HG03108 (cell line): ENCODE measurements at regions not wholly inside any gene's neighbourhood (a gene's known extent, or its start where the extent isn't known, plus 50 kb on each side); places are given as distances from the start of the nearest gene placed in this dataset.
"Not testable (repeated sequence)": the region's sequence is repeated elsewhere in the genome, so short reads cannot be mapped to it uniquely, and the experiment has no call there.

Source experiments
- ATAC-seq: cut with Tn5 transposase; IDR thresholded peaks from one replicate; pipeline ENCODE4 v1.9.1; 2021; ENCODE audit warnings: moderate library complexity; ENCODE audit not compliant: unreplicated experiment

DNA sequence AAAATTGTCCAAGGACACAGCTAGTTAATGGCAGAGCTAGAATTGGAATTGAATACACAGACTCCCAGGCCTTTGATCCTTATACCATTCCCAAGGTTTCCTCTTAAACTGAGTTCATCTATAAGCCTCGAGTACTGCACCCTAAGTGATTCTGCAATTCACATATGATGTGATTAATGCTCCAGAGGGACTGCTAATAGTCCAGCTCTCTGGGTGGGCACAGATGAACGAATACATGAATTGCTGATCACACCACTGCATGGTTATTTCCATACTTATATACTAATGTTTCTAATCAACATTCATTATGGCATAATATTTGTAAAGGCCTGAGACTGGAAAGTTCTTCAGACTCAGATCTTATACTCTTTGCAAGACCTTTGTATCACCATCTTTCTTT, 101.8 kb downstream of the NUFIP1 start:
- ATAC-seq = no peak

GRCh38 chr13:44884076-44884729, 105.1 kb downstream of the NUFIP1 start:
- no peak for ATAC-seq

DNA sequence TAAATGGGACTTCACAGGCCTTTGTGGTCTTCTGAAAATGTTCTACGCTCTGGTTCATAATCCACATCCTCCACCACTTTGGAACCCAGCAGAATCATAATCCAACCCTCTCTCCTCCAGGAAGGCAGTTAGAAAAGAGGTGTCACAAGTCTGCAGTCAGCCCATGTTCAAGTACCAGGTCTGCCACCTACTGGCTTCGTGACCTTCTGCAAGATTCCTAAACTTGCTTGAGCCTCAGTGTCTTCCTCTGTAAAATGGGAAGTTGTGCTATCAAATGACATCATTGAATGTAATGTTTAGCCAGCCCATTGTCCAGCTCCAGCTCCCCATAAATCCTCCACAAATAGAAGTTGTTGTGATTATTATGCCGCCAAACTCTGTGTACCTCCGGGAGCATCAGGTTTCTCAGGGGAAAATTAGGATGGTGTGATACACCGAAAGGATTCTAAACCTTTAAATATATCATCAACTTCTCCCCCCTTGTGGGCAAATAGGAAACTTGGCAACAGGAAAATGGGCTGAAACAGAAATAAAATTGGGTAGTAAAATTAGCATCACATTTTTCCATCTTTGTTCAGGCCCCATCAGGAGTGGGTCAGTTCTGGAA, 109.7 kb downstream of the NUFIP1 start:
- ATAC-seq = no peak

- no peak for ATAC-seq
Observed at GRCh38 chr13:44876782-44877324, 112.4 kb downstream of the NUFIP1 start.

DNA sequence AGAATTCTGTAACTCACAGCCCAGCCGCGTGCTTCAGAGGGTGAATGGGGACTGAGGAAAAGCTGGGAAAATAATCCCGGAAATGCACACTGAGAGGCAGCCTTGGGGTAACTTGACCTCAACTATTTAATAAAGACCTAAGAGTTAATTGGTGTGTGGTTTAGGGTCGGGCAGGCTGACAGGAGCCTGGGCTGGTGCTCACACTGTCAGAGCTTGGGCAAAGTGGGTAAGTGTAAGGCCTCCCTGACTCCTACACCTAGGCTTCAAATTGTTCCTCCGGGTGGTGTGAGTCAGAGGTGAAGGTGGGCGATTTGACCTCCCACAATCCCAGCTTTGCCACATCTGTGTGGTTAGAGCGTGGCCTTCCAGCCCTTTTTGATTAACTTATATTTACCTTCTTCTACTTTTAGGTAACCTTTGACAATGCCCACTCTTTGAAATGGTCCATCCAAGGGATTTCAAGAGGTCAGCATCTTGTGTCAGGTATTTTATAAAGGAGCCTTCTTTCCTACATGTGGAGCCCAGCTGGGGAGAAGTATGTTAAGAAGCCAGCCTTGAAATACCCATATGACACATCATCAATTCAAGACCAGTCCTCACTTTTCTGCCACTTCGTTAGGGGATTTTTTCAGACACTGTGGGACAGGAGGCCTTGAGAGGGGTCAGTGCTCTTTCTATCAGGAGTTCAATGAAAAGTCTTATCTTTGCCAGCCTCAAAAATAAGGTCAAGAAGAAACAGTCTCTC, 114.2 kb downstream of the NUFIP1 start:
- ATAC-seq = no peak

DNA sequence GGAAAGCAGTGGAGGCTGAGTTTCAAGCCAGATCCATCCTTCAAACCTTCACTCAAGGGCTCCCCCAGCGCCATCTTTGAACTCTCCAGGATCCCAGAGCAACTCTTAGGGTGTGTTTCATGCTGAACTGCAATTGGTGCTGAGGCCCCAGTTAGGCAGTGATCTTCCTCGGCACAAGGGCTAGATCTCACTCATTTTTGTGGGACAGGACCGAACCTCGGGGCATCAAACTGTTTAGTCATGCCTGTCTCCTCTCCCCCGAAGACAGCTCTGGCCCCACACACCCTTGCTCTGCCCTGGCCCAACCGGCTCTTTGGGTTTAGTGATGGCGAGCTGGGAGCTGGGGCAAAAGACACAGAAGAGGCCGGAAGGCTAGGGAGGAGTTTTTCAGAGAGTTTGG, 115.1 kb downstream of the NUFIP1 start:
- no peak for ATAC-seq

DNA sequence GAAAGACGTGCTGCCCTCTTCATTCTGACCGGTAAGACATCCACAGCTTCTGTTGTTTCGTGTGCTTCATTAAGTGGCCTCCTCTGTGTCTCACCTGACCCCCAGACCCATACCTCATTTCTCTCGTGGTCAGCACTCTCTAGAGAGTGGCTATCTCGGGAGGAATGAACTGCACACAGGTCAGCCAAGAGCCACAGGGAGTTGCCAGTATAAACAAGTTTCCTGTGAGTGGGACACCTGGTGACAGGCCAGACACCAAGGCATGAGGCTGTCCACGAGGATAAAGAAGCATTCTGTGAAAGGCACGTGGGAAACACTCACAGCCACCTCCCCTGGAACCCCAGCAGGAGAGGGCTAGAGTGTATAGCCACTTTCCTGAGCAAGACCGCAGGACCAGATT, 115.8 kb downstream of the NUFIP1 start:
- ATAC-seq = no peak

DNA sequence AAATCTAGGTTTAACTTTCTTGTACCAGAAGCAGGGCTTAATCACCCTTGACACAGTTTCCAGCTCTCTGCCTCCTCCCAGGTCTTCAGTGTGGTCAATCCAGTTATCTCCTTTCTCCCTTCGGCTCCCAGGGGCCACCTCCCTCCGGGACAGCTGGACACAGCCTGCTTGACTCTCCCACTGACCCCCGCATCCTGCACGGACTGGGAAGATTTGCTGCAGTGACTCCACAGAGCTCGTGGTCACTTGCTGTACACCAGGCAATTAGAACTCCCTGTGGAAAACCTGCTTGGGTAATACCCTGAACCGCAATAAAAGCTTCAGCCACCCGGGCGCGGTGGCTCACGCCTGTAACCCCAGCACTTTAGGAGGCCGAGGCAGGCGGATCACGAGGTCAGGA, 116.5 kb downstream of the NUFIP1 start:
- ATAC-seq = no peak

DNA sequence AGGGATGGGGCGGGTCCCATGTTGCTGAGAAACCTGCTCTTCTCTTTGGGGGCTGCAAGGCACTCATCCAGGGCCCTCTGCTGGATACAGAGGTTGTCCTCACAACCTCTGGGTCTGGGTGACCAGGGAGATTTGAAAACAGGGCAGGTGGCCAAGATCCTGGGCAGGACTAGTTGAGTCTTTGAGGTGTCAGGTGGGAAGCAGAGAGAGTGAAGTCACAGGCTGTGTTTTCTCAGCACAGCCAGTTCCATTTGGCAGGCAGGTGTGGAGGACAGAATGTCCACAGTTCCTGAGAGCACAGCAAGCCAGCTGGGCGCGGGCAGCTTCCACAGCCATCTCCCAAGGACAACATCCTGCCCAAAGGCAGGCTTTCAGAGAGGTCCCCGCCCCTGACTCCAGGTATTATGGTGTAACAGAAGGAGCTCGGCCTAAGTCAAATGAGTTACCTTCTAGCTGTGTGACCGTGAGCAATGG, 118.8 kb downstream of the NUFIP1 start:
- ATAC-seq = no peak

DNA sequence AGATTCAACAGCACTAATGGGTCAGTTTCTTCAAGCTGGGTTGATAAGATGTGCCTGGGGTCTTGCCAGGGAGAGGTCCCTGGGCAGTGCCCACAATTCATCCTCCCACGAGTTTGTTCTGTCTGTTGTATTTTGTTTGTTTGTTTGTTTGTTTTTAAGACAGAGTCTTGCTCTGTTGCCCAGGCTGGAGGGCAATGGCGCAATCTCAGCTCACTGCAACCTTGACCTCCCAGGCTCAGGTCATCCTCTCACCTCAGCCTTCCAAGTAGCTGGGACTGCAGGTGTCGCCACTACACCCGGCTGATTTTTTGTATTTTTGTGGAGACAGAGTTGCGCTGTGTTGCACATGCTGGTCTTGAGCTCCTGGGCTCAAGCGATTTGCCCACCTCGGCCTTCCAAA, 120.1 kb downstream of the NUFIP1 start:
- no peak for ATAC-seq

- peak; percentile 85 for ATAC-seq
Observed at GRCh38 chr13:44868397-44868796, 120.9 kb downstream of the NUFIP1 start.

- no peak for ATAC-seq
Observed at GRCh38 chr13:44867825-44868224, 121.4 kb downstream of the NUFIP1 start.

- no peak for ATAC-seq
Observed at GRCh38 chr13:44866411-44866911, 122.8 kb downstream of the NUFIP1 start.

- no peak for ATAC-seq
Observed at GRCh38 chr13:44865722-44866410, 123.4 kb downstream of the NUFIP1 start.

- ATAC-seq = not testable (repeated sequence)
Observed at GRCh38 chr13:44863641-44864040, 125.6 kb downstream of the NUFIP1 start.

- no peak for ATAC-seq
Observed at GRCh38 chr13:44860454-44860853, 128.8 kb downstream of the NUFIP1 start.

GRCh38 chr13:44857736-44858135, 131.5 kb downstream of the NUFIP1 start:
- no peak for ATAC-seq

- ATAC-seq = no peak
Observed at GRCh38 chr13:44857061-44857460, 132.2 kb downstream of the NUFIP1 start.

- no peak for ATAC-seq
Observed at GRCh38 chr13:44855860-44856259, 133.4 kb downstream of the NUFIP1 start.

DNA sequence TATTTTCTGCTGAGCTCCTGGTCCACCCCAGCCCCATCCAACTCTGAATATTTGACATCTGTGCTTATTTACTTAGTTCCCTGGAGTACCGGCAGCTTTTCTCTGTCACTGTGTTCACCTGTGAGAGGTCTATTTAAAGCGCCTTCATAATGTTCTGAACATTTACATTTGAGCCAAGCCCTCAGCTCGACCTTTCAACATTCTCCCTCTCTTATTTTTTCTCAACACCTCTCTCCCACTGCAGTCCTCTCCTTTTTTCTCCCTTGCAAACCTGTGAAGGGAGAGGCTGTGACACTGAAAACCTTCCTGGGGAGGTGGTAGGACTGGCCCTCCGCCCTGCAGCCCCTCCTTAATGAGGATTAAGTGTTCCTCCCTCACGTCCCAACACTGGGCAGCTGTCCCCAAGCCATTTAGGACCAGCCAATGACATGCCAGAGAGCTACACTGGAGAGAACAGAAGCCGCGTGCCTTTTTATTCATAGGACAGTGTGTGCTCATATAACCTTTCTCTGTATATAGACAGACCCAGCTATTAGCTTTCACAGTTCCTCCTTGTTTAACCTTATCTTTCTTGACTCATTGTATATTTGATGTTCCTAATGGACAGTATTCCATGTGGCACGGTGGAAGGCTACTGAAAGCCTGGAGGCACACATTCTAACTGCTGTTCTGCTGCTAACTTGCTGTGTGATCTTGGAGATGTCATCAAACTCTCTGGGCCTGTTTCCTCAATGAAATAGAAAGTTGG, 134.8 kb downstream of the NUFIP1 start:
- ATAC-seq = no peak
